ENCODE measurements at regions not wholly inside any gene's neighbourhood (a gene's known extent, or its start where the extent isn't known, plus 50 kb on each side); places are given as distances from the start of the nearest gene placed in this dataset.

DNA sequence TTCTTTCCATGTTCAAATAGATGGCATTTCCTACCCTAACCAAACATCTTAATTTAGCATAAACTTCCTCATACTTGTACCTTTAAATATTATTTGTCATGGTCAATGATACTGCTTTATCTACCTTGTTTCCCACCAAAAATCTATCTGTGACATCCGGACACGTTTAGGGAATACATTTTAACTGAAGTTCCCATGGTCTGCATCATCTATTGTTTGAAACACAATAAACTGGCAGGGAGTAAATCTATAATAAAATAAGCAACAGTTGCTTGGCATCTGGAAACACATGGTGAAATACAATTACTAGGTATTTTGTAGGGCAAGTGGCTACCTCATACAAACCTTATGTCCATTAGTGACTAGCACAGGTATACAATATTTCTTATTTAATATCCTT is 289.1 kb downstream of the GJA1 start (continued):
- TF ChIP-seq, protein P1, sequence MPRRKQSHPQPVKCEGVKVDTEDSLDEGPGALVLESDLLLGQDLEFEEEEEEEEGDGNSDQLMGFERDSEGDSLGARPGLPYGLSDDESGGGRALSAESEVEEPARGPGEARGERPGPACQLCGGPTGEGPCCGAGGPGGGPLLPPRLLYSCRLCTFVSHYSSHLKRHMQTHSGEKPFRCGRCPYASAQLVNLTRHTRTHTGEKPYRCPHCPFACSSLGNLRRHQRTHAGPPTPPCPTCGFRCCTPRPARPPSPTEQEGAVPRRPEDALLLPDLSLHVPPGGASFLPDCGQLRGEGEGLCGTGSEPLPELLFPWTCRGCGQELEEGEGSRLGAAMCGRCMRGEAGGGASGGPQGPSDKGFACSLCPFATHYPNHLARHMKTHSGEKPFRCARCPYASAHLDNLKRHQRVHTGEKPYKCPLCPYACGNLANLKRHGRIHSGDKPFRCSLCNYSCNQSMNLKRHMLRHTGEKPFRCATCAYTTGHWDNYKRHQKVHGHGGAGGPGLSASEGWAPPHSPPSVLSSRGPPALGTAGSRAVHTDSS (tag by site-specific recombination; IDR thresholded peaks at IDR 0.05), result no peak
- TF ChIP-seq ZNF701 (tag by site-specific recombination; IDR thresholded peaks at IDR 0.05), result no peak
- no peak for TF ChIP-seq SCRT2 (tag by site-specific recombination; IDR thresholded peaks at IDR 0.05)

DNA sequence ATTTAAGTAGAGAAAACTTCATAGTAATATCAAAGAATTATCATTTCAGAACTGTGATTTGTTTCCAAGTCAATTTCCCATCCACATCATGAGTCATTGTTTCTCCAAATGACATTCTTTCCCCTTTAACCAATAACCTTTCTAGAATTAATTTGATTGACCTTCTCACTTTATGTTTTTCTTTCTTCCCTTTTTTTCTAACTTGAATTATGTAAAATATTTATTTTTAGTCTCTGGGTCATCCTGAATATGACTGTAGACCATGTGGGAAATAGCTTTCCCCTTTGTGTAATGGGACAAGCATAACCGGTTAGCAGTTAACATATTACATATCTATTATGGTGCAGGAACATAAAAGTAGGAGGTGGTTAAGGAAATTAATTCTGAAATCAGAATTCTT is 291.1 kb downstream of the GJA1 start:
- no peak for TF ChIP-seq ZSCAN23 (tag by site-specific recombination; IDR thresholded peaks at IDR 0.05)
- no peak for TF ChIP-seq MEIS1 (CRISPR knock-in tag; IDR thresholded peaks at IDR 0.05; ENCODE audit: borderline replicate concordance)
- no peak for TF ChIP-seq SCRT1 (tag by site-specific recombination; IDR thresholded peaks at IDR 0.05; ENCODE audit: borderline replicate concordance)
- TF ChIP-seq ZNF571 (tag by site-specific recombination; IDR thresholded peaks at IDR 0.05), result no peak
- Histone ChIP-seq H3K9me3 (ENCODE audit: control insufficient read depth, insufficient read depth, low read depth, low read length) (no peaks in the 10 kb centered on the region), H3K36me3 (ENCODE audit: control insufficient read depth in 2 of 2, insufficient read depth in 1 of 2, low read length in 2 of 2) (no peaks in the 10 kb centered on the region), H3K4me1 (ENCODE audit: control insufficient read depth, insufficient read depth, low read length) (no peaks in the 10 kb centered on the region), H3K4me3 (ENCODE audit: low read depth, low read length) (no peak overlapping the region), H3K27ac (ENCODE audit: extremely low read depth, low read depth, low read length) (no peak overlapping the region)
- CTCF ChIA-PET, result no interaction called here
- POLR2A ChIA-PET, result no interaction called here

DNA sequence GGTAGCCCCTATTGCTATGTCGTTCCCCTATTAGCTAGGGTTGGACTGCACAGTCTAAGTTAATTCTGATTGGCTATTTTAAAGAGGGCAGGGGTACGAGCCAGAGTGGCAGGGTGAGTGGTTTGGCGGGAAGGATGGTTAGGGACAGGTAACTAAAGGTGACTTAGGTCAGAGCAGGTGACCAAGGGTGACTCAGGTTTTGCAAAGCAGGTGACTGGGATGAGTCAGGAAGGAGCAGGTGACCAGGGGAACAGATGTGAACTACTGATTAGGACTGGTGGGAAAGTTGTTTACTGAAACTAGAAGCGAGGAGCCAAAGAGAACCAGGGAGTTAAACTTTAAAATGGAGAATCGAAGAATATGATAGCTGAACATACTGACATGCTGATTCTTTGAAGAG is 295.2 kb downstream of the GJA1 start:
- POLR2A ChIA-PET, result no interaction called here
- no peaks in the 10 kb centered on the region for H3K9me3 ChIP-seq (ENCODE audit: control insufficient read depth, insufficient read depth, low read depth, low read length)
- no peaks in the 10 kb centered on the region for H3K4me1 ChIP-seq (ENCODE audit: control insufficient read depth, insufficient read depth, low read length)
- no peaks in the 10 kb centered on the region for H3K36me3 ChIP-seq (ENCODE audit: control insufficient read depth in 2 of 2, insufficient read depth in 1 of 2, low read length in 2 of 2)
- CTCF ChIA-PET, result no interaction called here
- H3K4me3 ChIP-seq (ENCODE audit: low read depth, low read length), result no peak overlapping the region
- H3K27ac ChIP-seq (ENCODE audit: extremely low read depth, low read depth, low read length), result no peak overlapping the region
- no peak for TF ChIP-seq ZNF335 (tag by site-specific recombination; conservative IDR thresholded peaks at IDR 0.05)
- no peak for TF ChIP-seq ZNF76 (tag by site-specific recombination; IDR thresholded peaks at IDR 0.05; ENCODE audit: borderline replicate concordance, low read depth)
- no peak for TF ChIP-seq GFI1B (tag by site-specific recombination; IDR thresholded peaks at IDR 0.05)
- no peak for TF ChIP-seq OVOL3 (tag by site-specific recombination; IDR thresholded peaks at IDR 0.05)
- TF ChIP-seq ZNF514 (tag by site-specific recombination; IDR thresholded peaks at IDR 0.05), result no peak
- TF ChIP-seq, protein P2, sequence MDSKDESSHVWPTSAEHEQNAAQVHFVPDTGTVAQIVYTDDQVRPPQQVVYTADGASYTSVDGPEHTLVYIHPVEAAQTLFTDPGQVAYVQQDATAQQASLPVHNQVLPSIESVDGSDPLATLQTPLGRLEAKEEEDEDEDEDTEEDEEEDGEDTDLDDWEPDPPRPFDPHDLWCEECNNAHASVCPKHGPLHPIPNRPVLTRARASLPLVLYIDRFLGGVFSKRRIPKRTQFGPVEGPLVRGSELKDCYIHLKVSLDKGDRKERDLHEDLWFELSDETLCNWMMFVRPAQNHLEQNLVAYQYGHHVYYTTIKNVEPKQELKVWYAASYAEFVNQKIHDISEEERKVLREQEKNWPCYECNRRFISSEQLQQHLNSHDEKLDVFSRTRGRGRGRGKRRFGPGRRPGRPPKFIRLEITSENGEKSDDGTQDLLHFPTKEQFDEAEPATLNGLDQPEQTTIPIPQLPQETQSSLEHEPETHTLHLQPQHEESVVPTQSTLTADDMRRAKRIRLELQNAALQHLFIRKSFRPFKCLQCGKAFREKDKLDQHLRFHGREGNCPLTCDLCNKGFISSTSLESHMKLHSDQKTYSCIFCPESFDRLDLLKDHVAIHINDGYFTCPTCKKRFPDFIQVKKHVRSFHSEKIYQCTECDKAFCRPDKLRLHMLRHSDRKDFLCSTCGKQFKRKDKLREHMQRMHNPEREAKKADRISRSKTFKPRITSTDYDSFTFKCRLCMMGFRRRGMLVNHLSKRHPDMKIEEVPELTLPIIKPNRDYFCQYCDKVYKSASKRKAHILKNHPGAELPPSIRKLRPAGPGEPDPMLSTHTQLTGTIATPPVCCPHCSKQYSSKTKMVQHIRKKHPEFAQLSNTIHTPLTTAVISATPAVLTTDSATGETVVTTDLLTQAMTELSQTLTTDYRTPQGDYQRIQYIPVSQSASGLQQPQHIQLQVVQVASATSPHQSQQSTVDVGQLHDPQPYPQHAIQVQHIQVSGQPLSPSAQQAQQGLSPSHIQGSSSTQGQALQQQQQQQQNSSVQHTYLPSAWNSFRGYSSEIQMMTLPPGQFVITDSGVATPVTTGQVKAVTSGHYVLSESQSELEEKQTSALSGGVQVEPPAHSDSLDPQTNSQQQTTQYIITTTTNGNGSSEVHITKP (tag by site-specific recombination; IDR thresholded peaks at IDR 0.05), result no peak
- TF ChIP-seq, protein P3, sequence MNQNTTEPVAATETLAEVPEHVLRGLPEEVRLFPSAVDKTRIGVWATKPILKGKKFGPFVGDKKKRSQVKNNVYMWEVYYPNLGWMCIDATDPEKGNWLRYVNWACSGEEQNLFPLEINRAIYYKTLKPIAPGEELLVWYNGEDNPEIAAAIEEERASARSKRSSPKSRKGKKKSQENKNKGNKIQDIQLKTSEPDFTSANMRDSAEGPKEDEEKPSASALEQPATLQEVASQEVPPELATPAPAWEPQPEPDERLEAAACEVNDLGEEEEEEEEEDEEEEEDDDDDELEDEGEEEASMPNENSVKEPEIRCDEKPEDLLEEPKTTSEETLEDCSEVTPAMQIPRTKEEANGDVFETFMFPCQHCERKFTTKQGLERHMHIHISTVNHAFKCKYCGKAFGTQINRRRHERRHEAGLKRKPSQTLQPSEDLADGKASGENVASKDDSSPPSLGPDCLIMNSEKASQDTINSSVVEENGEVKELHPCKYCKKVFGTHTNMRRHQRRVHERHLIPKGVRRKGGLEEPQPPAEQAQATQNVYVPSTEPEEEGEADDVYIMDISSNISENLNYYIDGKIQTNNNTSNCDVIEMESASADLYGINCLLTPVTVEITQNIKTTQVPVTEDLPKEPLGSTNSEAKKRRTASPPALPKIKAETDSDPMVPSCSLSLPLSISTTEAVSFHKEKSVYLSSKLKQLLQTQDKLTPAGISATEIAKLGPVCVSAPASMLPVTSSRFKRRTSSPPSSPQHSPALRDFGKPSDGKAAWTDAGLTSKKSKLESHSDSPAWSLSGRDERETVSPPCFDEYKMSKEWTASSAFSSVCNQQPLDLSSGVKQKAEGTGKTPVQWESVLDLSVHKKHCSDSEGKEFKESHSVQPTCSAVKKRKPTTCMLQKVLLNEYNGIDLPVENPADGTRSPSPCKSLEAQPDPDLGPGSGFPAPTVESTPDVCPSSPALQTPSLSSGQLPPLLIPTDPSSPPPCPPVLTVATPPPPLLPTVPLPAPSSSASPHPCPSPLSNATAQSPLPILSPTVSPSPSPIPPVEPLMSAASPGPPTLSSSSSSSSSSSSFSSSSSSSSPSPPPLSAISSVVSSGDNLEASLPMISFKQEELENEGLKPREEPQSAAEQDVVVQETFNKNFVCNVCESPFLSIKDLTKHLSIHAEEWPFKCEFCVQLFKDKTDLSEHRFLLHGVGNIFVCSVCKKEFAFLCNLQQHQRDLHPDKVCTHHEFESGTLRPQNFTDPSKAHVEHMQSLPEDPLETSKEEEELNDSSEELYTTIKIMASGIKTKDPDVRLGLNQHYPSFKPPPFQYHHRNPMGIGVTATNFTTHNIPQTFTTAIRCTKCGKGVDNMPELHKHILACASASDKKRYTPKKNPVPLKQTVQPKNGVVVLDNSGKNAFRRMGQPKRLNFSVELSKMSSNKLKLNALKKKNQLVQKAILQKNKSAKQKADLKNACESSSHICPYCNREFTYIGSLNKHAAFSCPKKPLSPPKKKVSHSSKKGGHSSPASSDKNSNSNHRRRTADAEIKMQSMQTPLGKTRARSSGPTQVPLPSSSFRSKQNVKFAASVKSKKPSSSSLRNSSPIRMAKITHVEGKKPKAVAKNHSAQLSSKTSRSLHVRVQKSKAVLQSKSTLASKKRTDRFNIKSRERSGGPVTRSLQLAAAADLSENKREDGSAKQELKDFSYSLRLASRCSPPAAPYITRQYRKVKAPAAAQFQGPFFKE (tag by site-specific recombination; IDR thresholded peaks at IDR 0.05; ENCODE audit: borderline replicate concordance), result no peak
- no peak for TF ChIP-seq ZNF530 (tag by site-specific recombination; IDR thresholded peaks at IDR 0.05; ENCODE audit: low read depth)
- TF ChIP-seq ZNF549 (tag by site-specific recombination; IDR thresholded peaks at IDR 0.05), result no peak
- TF ChIP-seq ZNF664 (tag by site-specific recombination; IDR thresholded peaks at IDR 0.05), result no peak
- TF ChIP-seq, protein P4, sequence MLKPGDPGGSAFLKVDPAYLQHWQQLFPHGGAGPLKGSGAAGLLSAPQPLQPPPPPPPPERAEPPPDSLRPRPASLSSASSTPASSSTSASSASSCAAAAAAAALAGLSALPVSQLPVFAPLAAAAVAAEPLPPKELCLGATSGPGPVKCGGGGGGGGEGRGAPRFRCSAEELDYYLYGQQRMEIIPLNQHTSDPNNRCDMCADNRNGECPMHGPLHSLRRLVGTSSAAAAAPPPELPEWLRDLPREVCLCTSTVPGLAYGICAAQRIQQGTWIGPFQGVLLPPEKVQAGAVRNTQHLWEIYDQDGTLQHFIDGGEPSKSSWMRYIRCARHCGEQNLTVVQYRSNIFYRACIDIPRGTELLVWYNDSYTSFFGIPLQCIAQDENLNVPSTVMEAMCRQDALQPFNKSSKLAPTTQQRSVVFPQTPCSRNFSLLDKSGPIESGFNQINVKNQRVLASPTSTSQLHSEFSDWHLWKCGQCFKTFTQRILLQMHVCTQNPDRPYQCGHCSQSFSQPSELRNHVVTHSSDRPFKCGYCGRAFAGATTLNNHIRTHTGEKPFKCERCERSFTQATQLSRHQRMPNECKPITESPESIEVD (tag by site-specific recombination; IDR thresholded peaks at IDR 0.05), result no peak
- no peak for TF ChIP-seq RBAK (tag by site-specific recombination; IDR thresholded peaks at IDR 0.05)
- TF ChIP-seq, protein P5, sequence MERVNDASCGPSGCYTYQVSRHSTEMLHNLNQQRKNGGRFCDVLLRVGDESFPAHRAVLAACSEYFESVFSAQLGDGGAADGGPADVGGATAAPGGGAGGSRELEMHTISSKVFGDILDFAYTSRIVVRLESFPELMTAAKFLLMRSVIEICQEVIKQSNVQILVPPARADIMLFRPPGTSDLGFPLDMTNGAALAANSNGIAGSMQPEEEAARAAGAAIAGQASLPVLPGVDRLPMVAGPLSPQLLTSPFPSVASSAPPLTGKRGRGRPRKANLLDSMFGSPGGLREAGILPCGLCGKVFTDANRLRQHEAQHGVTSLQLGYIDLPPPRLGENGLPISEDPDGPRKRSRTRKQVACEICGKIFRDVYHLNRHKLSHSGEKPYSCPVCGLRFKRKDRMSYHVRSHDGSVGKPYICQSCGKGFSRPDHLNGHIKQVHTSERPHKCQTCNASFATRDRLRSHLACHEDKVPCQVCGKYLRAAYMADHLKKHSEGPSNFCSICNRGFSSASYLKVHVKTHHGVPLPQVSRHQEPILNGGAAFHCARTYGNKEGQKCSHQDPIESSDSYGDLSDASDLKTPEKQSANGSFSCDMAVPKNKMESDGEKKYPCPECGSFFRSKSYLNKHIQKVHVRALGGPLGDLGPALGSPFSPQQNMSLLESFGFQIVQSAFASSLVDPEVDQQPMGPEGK (tag by site-specific recombination; IDR thresholded peaks at IDR 0.05), result no peak
